GM18861 (cell line): ENCODE measurements at regions not wholly inside any gene's neighbourhood (a gene's known extent, or its start where the extent isn't known, plus 50 kb on each side); places are given as distances from the start of the nearest gene placed in this dataset.
"Not testable (repeated sequence)": the region's sequence is repeated elsewhere in the genome, so short reads cannot be mapped to it uniquely, and the experiment has no call there.

Experiments used
- ATAC-seq: cut with Tn5 transposase; IDR thresholded peaks from one replicate; pipeline ENCODE4 v1.9.1; 2021; ENCODE audit not compliant: unreplicated experiment

DNA sequence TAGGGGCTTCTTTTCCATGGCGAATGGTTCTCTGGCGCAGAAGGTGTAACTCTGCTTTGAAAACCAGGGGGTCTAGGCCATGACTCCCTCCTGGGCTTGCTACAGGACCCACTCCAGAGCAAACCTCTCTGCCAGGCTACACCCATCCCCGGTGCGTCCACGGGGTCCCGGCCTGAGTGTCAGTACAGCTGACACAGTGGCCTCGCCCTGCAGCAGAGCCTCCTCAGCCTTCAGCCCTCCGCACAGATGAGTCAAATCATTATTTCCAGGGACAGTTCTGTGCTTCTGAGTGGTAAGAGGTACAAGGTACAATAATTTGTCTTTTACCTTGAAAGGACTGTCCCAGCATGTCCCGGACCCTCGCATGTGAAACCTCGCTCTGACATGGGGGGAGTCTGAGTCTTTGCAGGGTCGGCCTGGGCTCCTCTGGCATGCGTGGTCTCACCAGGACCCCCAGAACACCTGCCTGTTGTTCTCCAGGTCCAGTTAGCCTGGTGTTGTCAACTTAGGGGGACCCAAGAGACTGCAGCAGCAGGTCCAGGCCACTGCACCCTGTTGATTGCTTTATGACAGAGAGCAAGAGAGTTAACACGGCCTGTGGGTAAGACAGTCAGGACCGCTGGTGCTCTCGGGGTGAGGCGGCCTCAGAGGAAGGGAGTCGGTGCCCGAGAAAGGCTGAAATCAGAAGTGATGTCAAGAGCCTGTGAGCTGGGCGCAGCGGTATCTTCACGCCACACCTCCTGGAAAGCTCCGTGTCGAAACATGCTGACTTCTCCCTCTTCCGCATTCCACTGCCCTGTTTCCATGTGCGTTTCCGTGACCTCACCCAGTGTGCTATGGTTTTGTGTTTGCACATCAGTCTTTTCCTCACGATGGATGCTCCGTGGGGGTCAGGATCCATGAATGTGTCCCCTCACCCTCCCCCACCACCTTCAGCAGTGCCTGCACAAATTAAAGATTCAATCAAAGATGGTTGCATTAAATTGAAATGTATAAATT lies 340.1 kb downstream of the EIPR1 start:
- no peak for ATAC-seq

DNA sequence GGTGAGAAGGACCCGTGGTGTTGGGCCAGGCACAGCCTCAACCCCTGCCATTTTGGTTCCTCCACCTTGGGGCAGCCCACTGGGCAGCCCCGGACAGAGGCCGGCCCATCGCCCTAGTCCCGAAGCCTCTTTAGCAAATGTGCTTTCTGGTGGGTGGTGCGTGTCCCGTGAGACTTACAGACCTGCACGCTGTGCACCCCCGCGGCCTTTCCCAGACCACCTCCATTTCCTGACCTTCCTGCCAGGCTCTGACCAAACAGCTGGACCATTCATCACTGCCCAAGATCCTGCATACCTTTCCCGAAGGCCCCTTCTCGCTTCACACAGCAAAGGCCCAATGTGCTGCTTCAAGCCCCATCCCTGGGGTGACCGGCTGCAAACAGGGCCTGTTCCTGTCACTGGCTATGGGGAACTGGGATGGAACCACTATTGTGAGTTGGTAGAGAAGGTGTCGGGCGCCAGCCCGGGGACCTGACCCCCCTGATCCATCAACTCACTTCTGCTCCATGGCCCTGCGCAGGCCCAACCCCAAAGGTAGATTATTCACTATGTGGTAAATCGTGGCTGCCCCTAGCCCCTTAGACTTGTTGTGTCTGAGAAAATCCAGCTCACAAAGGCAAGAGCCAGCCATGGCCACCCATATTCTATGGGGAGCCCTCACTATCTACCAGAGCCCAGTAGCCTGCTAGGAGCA lies 341.0 kb downstream of the EIPR1 start:
- no peak for ATAC-seq

DNA sequence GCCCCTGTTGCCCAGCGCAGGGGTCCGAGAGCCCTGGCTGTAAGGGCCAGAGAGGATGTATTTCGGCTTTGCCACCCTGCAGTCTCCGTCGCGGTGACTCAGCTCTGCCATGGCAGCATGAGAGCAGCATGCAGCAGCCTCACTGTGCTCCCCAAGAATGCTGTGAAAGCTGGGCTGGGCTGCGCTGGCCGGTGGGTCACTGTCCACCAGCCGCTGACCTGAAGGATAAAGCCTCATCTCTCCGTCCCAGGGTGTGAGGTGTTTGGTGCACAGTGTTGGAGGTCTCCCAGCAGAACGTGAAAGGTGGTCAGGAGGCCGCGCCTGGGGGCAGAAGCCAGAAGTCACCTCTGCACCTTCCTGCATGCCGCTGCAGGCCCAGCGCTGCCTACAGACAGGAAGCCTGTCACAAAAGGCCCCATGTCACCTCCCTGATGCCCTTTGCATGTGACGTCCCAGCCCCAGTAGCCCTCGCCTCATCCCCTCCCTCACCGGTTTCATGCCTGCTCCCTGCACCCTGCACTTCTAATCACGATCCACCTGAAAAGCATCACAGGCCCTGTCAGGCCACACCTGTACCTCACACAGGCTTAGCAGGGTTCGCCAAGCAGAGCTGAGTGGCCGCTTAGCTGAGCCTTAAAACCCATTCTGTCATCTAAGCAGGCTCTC lies 342.1 kb downstream of the EIPR1 start:
- ATAC-seq, result no peak

DNA sequence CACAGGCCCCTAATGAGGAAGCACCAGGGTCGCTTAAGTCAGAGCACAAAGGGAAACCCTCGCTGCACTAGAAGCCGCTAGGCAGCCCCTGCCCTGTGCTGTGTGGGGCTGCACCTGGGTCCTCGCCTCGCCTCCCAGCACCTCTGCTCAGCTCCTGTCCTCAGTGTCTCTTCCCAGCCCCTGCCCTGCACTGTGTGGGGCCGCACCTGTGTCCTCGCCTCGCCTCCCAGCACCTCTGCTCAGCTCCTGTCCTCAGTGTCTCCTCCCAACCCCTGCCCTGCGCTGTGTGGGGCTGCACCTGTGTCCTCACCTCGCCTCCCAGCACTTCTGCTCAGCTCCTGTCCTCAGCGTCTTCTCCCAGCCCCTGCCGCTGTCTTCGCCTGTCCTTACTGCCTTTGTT lies 342.8 kb downstream of the EIPR1 start:
- no peak for ATAC-seq

DNA sequence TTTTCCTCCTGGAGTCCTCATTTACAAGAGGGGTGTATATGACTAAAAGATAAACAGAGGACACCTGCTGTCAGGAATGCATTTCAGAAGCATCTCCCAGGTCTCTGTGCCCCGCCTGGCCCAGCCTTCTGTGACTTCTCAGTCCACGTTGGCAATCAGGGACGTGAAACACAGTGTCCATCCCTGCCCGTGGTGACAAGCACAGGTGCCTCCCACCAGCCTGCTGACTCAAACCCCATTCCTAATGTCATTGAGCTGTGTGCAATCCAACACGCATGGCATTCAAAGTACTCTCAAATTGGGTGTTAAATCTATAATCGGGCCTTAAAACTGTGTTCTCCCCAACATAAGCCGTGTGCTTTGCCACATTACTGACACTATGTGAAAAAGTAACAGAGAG lies 343.2 kb downstream of the EIPR1 start:
- no peak for ATAC-seq

DNA sequence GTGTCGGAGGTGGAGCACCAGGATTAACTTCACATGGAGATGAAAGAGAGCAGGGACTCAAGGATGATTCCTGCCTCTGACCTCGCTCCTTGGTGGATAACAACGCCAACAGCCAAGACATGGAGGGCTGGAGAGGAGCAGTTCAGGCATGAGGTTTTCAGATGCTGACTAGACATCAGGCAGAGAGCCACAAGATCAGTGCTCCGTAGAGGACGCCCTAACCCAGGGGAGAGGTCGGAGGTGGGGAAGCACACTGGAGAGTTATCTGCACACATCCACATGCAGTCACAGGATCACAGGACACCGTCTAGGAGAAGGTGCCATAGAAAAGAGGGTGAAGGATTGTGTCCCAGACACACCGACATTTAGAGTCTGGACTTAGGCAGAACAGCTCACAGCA lies 344.3 kb downstream of the EIPR1 start:
- no peak for ATAC-seq

DNA sequence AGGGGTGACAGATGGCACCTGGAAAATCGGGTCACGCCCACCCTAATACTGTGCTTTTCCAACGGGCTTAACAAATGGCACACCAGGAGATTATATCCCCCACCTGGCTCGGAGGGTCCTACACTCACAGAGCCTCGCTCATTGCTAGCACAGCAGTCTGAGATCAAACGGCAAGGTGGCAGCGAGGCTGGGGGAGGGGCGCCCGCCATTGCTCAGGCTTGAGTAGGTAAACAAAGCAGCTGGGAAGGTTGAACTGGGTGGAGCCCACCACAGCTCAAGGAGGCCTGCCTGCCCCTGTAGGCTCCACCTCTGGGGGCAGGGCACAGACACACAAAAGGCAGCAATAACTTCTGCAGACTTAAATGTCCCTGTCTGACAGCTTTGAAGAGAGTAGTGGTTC lies 346.8 kb downstream of the EIPR1 start:
- ATAC-seq, result not testable (repeated sequence)

DNA sequence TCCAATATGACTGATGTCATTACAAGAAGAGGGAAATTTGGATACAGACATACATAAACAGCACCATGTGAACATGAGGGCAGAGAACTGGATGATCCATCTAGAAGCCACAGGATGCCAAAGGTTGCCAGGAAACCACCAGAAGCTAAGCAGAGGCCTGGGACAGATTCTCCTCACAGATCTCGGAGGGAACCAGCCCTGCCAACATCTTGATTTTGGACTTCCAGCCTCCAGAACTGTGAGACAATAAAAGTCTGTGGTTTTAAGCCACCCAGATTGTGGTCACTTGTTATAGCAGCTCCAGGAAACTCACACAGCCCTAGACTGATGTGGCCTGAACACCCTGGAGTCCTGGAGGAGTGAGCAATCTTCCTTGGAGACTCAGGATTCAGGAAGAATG lies 351.6 kb downstream of the EIPR1 start:
- no peak for ATAC-seq

DNA sequence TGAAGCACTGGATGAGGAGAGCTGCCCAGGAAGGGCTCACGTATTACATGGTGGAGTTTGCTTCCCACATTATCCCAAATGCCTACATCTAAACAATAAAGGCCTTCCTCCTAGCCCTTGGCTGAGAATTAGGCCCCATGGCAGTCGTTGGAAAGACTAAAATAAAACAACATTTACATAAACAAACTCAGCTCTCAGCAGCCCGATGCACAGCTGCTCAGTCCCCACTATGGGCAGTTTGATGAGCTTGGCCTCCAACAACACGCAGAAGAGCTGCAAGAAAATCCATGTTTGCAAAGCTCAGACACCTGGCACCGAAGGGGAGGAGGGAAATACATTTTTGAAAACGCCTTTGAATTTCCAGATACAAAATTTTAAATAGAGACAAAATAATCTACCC lies 352.4 kb downstream of the EIPR1 start:
- no peak for ATAC-seq

DNA sequence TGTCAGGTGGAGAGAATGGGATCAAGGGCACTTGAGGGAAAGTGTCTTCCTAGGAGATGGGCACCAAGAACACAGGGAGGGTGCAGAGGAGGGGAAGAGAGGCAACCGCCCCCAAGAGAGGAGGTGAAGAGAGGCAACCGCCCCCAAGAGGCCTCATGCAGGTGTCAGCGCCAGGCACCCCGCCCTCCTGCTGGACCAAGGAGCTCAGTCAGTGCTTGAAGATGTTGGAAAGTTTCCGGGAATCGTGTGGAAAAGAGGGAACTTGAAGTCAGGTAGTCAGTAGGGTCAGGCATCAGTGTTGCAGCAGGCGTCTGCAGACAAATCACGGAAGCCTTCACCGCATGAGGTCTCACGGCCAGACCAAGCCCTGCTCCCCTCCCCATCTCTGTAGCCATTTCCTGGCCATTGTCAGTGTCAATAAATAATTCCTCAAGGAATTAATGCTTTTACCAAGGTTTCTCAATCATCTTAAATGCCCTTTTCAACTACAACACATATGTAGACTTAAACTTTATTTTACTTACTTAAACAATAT lies 353.1 kb downstream of the EIPR1 start:
- ATAC-seq, result no peak

DNA sequence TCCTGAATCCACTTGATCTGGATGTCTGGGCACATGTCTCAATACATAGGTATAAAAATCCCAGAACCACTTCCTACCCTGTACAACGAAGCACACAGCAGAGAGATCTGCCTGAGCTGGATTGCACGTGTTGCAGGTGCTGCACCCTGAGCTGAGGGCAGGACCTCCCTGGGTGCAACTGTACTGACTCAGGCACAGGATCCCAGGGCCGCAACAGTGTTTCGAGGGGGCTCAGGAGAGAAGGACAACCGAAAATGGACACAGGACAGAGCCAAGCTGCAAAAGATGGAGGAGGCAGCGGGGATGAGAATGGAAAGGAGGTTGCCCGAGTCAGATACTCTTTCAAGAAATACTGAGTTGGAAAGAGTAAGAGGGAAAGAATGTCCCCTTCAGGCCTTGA lies 354.1 kb downstream of the EIPR1 start:
- ATAC-seq, result no peak

DNA sequence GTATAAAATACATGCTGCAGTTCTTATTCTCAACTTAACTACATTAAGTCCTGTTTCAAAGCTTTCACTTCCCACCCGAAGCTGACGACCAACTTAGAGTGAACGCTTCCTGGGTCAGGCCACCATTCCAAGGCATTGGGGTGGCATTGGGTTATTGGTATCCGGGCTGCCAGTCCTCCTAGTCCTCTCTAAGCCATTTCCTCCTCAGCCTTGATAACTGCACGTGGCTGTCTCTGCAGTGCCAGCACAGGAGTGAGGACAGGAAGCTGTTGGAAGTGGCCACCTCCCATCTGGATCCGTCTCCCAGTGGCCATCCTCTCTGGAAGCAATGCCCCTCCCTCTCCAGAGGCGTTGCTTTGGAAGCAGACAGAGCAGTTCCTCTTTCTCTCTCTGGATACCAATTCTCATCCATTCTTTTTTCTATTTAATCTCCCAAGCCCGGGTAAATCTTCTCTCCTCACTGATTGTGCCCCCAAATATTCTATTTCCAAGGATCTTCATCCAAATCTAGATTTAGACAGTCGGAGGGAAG lies 354.7 kb downstream of the EIPR1 start:
- no peak for ATAC-seq

DNA sequence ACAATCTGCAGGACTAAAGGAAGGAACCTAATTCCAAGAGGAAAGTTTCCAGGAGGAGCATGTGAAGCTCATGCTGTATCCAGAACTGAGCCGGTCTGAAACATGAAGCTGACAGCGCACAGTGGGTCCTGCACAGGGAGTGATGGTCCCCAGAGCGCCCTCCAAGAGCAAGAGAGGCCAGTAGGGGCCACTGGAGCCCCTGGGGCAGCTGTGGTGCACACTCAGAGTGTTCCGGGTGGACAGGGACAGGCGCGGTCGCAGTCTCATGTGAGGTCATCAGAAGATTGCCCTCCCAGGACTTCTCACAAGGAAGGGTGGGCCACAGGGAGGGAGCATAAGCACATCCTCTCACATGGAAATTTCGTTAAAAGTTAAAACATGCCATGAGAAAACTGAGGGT lies 355.9 kb downstream of the EIPR1 start:
- ATAC-seq, result no peak

DNA sequence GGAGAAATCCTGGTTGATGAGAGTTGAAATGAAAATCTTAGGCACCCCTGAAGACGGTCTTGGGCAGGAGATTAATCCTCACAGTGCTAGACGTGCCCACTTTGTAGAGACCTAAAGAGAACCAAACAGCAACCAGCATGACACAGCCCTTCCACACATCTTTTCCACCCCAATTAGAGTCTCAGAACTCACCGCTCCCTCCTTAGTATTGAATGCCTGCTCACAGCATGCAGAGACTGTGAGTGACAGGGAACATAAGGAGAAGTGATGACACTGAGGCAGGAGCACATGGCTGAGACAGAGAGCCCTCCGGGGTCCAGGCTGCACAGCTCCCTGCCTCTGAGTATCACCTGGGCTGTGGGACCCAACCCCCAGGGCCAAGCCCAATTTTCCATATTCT lies 367.6 kb downstream of the EIPR1 start:
- ATAC-seq, result no peak

DNA sequence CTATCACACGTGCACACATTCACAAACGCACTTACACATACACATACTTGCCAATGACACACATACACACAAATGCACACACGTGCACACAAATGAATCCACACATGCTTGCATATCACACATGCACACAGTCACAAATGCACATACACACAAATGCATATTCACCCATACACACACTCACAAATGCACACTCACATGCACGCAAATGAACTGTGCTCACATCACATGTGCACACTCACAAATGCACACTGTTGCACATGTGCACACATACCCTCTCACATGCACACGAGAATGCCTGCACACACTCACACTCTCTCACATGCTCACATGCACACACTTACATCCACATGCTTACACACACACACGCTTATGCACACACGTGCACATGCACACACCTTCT lies 368.1 kb downstream of the EIPR1 start:
- no peak for ATAC-seq

DNA sequence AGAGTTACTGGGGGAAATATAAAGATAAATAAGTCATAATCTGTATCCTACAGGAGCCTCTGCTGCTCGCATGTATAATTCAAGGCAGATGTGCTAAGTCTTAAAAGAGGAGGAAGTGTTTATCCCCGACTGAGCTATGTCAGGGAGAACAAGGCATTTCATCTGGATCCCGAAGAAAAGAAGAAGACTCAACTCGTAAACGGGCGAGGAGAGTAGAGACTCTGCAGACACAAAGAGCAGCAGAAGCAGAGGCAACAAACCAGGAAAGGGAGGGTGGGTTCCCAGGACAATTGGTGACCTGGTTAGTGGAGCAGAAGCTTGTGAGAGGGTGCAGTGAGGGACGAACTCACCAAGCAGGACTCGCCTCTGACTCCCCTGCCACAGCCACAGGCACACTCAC lies 368.6 kb downstream of the EIPR1 start:
- ATAC-seq, result no peak

DNA sequence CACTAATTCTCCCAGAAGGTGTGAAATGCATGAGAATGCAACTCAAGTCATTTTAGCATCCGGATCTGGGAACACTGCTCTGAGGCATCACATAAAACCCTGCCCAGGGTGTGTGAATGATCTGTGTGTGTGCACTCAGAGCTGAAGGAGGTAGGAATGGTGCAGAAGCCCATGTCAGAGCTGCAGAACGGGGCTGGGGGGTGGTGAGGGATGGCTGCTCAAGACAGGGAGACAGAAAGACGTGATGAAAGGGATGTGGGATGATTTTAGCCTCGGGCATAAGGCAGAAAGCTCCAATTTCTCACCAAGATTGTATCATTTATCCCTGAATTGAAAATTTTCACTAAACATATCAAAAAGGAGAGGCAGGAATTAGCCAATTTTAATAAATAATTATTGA lies 369.1 kb downstream of the EIPR1 start:
- ATAC-seq, result no peak

DNA sequence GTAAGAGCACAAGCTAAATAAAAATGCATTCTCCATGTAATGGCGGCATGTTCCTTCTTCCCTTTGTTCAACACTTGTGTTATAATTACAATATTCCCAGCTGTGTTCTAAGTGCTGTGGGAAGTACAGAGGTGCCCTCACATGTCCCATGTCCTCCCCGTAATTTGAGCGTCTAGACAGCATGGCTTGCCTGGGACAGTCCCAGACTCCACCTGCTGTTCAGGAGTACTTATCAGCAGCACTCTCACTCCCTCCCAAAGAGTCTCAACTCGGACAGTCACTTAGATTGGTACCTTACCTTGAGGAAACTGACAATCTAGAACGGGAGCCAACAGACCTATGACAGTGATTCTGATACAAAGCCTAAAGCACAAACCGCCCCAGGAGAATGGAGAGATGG lies 370.5 kb downstream of the EIPR1 start:
- ATAC-seq, result no peak

DNA sequence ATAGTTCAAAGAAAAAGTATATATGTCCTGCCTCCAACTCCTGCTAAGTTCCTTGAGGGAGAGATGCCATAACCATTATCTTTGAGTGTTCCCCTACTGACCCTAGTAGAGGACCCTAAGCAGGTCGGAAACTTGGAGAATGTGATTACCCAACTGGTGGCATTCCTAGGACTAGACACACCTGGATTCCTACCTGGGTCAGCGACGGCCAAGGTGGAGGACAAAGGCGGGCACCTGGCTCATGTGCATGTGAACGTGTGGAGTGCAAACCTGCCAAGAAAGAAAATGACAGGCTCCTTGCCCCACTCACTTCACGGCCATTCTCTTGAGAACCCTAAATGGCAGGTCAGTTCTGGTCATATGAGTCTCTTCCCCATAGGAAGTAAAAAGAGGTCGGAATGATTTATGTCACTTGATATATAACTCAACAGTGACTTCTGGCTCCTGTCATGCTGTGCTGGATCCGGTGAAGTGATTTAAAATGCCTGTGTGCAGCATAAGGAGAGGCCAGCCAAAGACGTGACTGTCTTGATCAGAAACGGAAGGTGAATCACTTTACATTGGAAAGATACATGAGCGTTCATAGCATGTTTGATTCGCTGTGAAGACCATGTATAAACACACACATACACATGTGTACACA lies 371.6 kb downstream of the EIPR1 start:
- no peak for ATAC-seq

DNA sequence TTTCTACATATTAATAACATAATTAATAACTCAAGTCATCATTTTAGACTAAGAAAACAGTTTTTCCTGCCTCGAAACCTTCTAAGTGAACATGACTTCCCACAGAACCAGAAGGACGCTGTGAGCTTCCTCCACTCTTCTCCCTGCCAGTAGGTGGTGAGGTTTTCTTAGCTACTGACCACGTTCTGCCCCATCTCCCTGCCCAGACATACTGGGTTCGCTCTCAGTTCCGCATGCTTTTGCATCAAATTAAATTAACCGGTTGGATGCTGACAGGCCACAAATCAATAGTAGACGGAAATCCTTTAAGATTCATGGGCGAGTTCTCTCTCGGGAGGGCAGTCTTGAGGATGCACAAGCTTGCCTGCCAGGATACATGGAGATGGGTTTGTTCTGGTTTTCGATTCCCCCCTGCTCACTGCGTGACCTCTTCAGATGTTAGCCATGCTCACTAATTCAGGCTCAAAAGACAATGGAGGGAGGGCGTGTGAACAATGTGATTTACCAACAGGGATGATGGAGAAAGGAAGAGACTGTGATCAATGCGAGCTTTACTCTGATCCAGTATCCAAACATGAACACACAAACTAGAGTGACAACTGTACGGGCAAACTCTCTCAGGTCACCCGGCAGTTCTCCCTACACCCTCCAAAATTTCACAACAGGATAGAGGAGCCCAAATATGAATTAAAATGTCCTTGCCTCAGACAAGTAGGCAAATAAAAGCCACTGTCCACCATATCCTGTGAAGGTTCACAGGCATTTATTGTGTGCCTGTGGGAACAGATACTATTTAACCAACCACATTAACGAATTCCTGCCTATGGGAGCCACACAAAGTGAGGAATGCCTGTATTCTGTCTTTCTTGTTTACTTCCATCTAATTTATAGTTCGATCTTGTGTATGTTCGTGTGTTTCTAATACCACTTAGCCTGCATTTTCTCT lies 375.7 kb downstream of the EIPR1 start:
- ATAC-seq, result no peak
